ENCODE measurements at regions not wholly inside any gene's neighbourhood (a gene's known extent, or its start where the extent isn't known, plus 50 kb on each side); places are given as distances from the start of the nearest gene placed in this dataset.

- Histone ChIP-seq H3K4me3 (ENCODE audit: low read depth, low read length, poor library complexity, severe bottlenecking) (no peak overlapping the region), H3K27ac (ENCODE audit: low read depth, low read length, poor library complexity, severe bottlenecking) (no peak overlapping the region), H3K36me3 (ENCODE audit: insufficient read depth, low read length) (no peaks in the 10 kb centered on the region), H3K79me2 (ENCODE audit: insufficient read depth, low read depth, low read length) (no peaks in the 10 kb centered on the region), H3K4me1 (ENCODE audit: insufficient read depth, low read length, poor library complexity, severe bottlenecking) (peaks cover 33% of the 10 kb centered on the region), H2AFZ (ENCODE audit: low read length) (no peak overlapping the region), H4K20me1 (ENCODE audit: insufficient read depth, low read length) (no peaks in the 10 kb centered on the region), H3K9me2 (ENCODE audit: insufficient read depth, low read length) (no peaks in the 10 kb centered on the region), H3K9me3 (ENCODE audit: low read length) (no peaks in the 10 kb centered on the region), H3K4me2 (ENCODE audit: low read length) (no peak overlapping the region)
- ChIA-PET POLR2A (no interaction called here), CTCF (ENCODE audit: unreplicated experiment) (no interaction called here)
- BruUV-seq (replicated peaks), result no TSS peak
- no peak for DNase-seq (ENCODE audit: low spot score)
- TF ChIP-seq EZH2phosphoT487 (IDR thresholded peaks at IDR 0.05; ENCODE audit: borderline replicate concordance, low read depth, low read length), result no peak
- TF ChIP-seq, protein P1, sequence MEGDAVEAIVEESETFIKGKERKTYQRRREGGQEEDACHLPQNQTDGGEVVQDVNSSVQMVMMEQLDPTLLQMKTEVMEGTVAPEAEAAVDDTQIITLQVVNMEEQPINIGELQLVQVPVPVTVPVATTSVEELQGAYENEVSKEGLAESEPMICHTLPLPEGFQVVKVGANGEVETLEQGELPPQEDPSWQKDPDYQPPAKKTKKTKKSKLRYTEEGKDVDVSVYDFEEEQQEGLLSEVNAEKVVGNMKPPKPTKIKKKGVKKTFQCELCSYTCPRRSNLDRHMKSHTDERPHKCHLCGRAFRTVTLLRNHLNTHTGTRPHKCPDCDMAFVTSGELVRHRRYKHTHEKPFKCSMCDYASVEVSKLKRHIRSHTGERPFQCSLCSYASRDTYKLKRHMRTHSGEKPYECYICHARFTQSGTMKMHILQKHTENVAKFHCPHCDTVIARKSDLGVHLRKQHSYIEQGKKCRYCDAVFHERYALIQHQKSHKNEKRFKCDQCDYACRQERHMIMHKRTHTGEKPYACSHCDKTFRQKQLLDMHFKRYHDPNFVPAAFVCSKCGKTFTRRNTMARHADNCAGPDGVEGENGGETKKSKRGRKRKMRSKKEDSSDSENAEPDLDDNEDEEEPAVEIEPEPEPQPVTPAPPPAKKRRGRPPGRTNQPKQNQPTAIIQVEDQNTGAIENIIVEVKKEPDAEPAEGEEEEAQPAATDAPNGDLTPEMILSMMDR (conservative IDR thresholded peaks at IDR 0.05; ENCODE audit: low read length), result no peak
- intact Hi-C loops (cut with micrococcal nuclease; ENCODE audit: unreplicated experiment), result loop anchor here (10.0 kb wide), 1 partner anchor 543 kb away; the partner anchor contains the start of gene OBI1
Observed at GRCh38 chr13:79197933-79198332, 208.1 kb downstream of the RBM26 start.

- no peaks in the 10 kb centered on the region for H3K79me2 ChIP-seq (ENCODE audit: insufficient read depth, low read depth, low read length)
- no peak for DNase-seq (ENCODE audit: low spot score)
- CTCF ChIA-PET (ENCODE audit: unreplicated experiment), result no interaction called here
- no peak overlapping the region for H3K27ac ChIP-seq (ENCODE audit: low read depth, low read length, poor library complexity, severe bottlenecking)
- POLR2A ChIA-PET, result interaction anchor here (1.7 kb wide), 1 partner anchor 15 kb away, joined by 7 read pairs; no protein-coding TSS in a partner anchor
- H3K9me3 ChIP-seq (ENCODE audit: low read length), result no peaks in the 10 kb centered on the region
- intact Hi-C loops (cut with micrococcal nuclease; ENCODE audit: unreplicated experiment), result loop anchor here (10.0 kb wide), 1 partner anchor 542 kb away; the partner anchor contains the start of gene OBI1
- H2AFZ ChIP-seq (ENCODE audit: low read length), result no peak overlapping the region
- H3K4me2 ChIP-seq (ENCODE audit: low read length), result no peak overlapping the region
- no peaks in the 10 kb centered on the region for H4K20me1 ChIP-seq (ENCODE audit: insufficient read depth, low read length)
- no peaks in the 10 kb centered on the region for H3K9me2 ChIP-seq (ENCODE audit: insufficient read depth, low read length)
- TF ChIP-seq, protein P1 (conservative IDR thresholded peaks at IDR 0.05; ENCODE audit: low read length), result no peak
- no peak for TF ChIP-seq EZH2phosphoT487 (IDR thresholded peaks at IDR 0.05; ENCODE audit: borderline replicate concordance, low read depth, low read length)
- BruUV-seq (replicated peaks), result no TSS peak
- H3K4me3 ChIP-seq (ENCODE audit: low read depth, low read length, poor library complexity, severe bottlenecking), result no peak overlapping the region
- no peaks in the 10 kb centered on the region for H3K36me3 ChIP-seq (ENCODE audit: insufficient read depth, low read length)
- H3K4me1 ChIP-seq (ENCODE audit: insufficient read depth, low read length, poor library complexity, severe bottlenecking), result peaks cover 41% of the 10 kb centered on the region
Observed at GRCh38 chr13:79196843-79197242, 209.2 kb downstream of the RBM26 start.

- no peak overlapping the region for H3K4me2 ChIP-seq (ENCODE audit: low read length)
- POLR2A ChIA-PET, result interaction anchor here (1.2 to 1.8 kb wide), 3 partner anchors 8 to 15 kb away, joined by 4 to 7 read pairs (median 7); no protein-coding TSS in a partner anchor
- no peaks in the 10 kb centered on the region for H3K9me2 ChIP-seq (ENCODE audit: insufficient read depth, low read length)
- H3K36me3 ChIP-seq (ENCODE audit: insufficient read depth, low read length), result no peaks in the 10 kb centered on the region
- CTCF ChIA-PET (ENCODE audit: unreplicated experiment), result no interaction called here
- H2AFZ ChIP-seq (ENCODE audit: low read length), result no peak overlapping the region
- no peak overlapping the region for H3K4me3 ChIP-seq (ENCODE audit: low read depth, low read length, poor library complexity, severe bottlenecking)
- no peaks in the 10 kb centered on the region for H3K79me2 ChIP-seq (ENCODE audit: insufficient read depth, low read depth, low read length)
- BruUV-seq (replicated peaks), result no TSS peak
- no peaks in the 10 kb centered on the region for H4K20me1 ChIP-seq (ENCODE audit: insufficient read depth, low read length)
- TF ChIP-seq, protein P1 (conservative IDR thresholded peaks at IDR 0.05; ENCODE audit: low read length), result no peak
- no peak for TF ChIP-seq EZH2phosphoT487 (IDR thresholded peaks at IDR 0.05; ENCODE audit: borderline replicate concordance, low read depth, low read length)
- H3K4me1 ChIP-seq (ENCODE audit: insufficient read depth, low read length, poor library complexity, severe bottlenecking), result peaks cover 46% of the 10 kb centered on the region
- no peak overlapping the region for H3K27ac ChIP-seq (ENCODE audit: low read depth, low read length, poor library complexity, severe bottlenecking)
- DNase-seq (ENCODE audit: low spot score), result no peak
- intact Hi-C loops (cut with micrococcal nuclease; ENCODE audit: unreplicated experiment), result loop anchor here (10.0 kb wide), 1 partner anchor 542 kb away; the partner anchor contains the start of gene OBI1
- no peaks in the 10 kb centered on the region for H3K9me3 ChIP-seq (ENCODE audit: low read length)
Observed at GRCh38 chr13:79196366-79196765, 209.7 kb downstream of the RBM26 start.

All from OCI-LY7 (cell line).